ENCODE measurements at regions not wholly inside any gene's neighbourhood (a gene's known extent, or its start where the extent isn't known, plus 50 kb on each side); places are given as distances from the start of the nearest gene placed in this dataset.
"Not testable (repeated sequence)": the region's sequence is repeated elsewhere in the genome, so short reads cannot be mapped to it uniquely, and the experiment has no call there.

DNA sequence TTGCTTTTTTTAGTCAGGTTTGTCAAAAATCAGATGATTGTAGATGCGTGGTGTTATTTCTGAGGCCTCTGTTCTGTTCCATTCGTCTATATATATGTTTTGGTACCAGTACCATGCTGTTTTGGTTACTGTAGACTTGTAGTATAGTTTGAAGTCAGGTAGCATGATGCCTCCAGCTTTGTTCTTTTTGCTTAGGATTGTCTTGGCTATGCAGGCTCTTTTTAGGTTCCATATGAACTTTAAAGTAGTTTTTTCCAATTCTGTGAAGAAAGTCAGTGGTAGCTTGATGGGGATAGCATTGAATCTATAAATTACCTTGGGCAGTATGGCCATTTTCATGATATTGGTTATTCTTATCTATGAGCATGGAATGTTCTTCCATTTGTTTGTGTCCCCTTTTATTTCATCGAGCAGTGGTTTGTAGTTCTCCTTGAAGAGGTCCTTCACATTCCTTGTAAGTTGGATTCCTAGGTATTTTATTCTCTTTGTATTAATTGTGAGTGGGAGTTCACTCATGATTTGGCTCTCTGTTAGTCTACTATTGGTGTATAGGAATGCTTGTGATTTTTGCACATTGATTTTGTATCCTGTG, 70.1 kb upstream of the TOP3B start:
- DNase-seq: not testable (repeated sequence)

DNA sequence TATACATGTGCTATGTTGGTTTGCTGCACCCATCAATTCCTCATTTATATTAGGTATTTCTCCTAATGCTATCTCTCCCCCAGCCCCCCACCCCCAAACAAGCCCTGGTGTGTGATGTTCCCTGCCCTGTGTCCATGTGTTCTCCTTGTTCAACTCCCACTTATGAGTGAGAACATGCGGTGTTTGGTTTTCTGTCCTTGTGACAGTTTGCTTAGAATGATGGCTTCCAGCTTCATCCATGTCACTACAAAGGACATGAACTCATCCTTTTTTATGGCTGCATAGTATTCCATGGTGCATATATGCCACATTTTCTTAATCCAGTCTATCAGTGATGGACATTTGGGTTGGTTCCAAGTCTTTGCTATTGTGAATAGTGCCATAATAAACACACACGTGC, 68.4 kb upstream of the TOP3B start:
- DNase-seq: not testable (repeated sequence)

DNA sequence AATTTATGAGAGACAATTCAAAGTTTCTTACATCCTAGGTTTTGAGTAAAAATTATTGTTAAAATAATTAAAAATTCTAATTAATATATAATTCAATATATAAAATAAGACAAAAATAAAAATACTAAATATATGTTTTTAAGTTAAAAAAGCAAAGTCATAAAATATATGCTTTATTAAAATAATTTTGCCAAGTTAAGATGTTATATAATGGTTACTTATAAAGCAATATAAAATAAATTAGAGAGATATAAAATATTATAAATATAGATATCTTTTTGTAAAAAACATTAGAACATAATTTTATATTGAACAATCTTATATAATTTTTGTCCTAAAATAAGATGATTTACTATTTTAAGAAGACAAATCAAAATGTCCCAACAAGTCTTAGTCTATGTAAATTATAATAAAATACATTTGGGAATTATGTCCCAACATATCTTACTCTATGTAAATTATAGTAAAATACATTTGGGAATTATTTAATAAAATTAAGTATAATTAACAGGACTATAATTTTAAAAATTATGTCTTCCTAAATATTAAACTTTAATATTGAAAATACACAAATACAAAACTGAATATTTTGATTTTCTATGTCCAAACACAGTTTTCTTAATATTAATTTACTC, 67.7 kb upstream of the TOP3B start:
- DNase-seq: no peak

DNA sequence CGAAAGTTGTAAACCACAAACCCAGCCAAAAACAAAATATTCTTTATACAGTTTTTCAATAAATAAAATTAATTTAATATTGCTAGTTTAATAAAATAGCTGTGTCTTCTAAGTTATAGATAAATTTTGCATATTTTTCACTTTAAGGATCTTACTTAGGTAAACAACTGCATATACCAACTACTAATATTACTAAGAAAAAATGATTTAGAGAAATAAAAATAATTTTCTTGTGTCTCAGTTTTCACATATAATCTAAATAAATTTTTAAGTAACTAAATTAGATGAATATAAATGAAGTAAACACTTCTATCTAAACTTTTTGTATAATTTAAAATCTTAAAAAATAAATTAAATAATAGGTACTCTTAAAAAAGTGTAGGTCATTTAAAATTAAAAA, 67.1 kb upstream of the TOP3B start:
- no peak for DNase-seq

DNA sequence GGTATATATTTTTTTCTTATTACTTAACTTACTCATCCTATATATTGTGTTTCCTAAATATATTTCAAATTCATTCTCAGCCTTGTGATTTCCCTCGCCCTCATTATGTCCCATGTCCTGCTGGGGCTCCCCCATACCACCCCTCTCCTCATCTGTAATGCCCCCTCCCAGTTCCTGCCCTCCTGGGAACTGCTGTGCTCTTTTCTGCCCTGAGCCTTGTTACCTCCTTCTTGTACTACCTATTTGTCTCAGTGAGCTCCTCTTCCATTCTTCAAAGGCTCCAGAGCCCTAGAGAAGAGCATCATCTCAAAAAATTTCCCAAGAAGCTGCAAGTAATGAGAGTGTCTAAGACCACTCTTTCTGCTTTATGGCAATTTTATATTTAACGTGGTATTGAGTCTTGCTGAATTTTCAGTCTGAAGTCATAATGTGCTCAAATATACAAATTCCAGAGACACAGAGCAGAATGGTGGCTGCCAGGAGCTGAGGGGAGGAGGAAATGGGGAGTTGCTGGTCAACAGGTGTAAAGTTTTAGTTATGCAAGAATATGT, 66.5 kb upstream of the TOP3B start:
- no peak for DNase-seq

DNA sequence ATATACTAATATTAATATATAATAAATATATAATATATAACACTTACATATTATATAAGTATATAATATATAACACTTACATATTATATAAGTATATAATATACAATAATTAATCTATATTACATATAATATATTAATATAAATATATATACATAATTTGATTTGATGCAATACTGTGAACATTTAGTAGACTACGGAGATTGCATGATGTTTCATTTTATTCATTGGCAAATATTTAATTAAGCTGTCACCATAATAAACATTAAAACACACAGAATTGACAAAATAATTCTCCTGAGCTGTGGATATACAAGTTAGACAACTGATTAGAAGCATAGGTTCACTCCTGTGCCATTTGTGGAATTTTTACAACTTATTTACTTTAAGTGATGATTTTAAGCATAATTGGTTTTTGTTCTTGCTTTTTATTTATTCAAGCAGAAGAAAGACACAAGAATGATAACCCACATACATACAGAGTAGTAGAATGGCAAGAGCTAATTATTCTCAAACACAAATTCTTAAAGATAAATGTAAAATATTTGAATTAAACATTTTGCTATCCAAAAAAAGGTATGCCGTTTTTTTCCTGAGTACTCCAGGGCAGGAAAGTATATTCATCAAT, 65.8 kb upstream of the TOP3B start:
- DNase-seq: no peak

DNA sequence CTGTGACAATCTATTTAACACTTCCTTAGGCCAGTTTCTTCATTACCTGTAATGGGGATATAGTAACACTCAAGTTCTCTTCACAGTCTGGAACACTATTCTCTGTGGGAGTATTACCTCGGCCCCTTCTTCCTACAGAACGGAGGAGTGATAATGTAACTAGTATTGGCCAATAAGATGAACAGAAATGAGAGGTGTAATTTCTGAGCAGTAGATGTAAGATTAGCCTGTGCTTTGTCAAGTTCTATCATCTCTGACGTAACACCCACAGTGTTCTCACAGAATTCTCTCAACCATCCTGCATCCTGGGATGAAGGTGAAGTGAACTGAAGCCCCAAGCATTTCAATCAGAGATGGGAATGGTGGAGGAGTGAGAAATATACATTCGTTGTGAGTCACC, 65.2 kb upstream of the TOP3B start:
- DNase-seq: no peak

DNA sequence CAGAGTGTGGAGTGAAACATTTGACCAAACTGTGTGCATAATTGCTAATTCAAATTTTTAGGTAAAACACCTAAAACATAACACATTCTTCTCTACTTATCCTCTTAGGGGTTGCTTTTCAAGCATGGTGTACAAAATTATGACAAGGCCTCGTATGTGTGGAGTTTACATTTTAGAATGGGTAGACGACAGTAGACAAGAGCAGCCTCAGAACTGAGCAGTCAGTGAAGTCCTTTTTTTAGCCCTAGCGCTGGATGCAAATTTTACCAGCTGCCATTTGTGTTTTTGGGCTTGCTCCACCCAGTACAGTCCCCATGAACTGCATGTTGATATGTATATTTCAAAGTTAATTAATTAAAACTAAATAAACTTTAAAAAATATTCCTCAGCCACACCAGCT, 64.7 kb upstream of the TOP3B start:
- DNase-seq: no peak

DNA sequence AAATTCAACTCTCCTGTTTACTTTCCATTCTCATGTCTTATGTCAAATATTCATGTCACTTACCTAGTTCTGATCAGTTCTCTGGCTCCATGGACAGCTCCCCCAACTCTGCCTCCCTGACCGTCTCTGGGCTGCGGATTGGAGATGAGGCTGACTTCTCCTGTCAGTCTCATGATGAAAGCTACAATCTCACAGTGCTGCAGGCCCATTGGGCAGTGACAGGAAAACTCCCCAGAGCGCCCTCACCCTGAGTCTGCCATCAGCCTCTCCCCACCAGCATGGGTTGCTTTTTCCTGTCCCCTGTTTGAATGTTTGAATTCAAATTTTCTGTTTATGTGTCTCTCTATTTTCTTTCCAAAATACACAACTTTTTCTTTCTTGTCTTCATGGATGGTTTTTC, 63.8 kb upstream of the TOP3B start:
- no peak for DNase-seq

DNA sequence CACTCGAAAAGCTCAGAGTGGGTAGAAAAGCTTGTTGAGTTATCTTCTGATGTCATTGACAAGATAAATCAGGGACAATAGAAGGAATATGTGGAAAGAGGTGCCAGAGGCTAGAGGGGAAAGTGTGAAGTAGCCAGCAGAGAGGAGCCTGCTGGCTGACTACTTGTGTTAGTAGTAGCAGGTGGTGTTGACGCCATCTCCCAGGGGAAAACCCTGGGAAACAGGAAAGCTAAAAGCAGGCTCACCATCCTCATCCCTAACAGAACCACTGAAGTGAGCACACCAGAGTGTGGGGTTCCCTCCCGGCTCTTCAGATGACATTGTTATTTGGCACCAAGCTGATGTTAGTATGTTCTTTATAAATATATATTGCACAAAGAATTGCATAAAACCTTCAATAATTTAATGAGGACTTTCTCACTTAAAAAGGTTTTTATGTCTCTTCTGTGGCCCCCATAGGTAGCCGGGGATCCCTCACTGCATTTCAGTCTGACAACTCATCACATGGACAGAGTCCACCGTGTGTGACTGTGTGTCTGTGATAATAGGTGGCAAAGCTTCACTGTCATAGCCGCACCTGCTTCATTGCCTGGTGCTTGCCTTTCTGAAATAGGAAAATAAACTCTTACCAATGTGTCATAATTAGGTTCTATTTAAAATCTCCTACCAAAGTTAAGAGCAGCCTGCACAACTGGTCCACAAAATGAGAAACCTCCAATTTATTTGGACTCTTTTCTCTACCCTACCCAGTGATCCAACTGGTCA, 63.2 kb upstream of the TOP3B start:
- no peak for DNase-seq

DNA sequence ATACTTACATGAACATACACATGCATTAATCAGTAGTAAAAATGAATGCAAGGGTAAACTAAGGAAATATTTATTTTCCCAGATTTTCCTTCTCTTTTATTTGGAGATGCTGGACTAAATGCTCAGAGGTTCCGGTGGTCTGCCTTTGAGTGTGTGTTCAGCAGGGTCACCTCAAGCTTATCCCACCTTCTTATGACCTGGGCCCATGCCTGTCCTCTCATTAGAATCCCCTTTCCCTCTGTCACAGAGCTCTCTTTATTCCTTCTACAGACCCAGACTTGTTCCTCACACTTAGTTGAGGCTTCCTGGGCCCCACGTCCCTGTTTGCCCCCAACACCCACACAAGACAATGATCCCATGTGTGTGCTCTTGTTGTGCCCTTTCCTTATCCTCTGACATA, 61.6 kb upstream of the TOP3B start:
- no peak for DNase-seq

DNA sequence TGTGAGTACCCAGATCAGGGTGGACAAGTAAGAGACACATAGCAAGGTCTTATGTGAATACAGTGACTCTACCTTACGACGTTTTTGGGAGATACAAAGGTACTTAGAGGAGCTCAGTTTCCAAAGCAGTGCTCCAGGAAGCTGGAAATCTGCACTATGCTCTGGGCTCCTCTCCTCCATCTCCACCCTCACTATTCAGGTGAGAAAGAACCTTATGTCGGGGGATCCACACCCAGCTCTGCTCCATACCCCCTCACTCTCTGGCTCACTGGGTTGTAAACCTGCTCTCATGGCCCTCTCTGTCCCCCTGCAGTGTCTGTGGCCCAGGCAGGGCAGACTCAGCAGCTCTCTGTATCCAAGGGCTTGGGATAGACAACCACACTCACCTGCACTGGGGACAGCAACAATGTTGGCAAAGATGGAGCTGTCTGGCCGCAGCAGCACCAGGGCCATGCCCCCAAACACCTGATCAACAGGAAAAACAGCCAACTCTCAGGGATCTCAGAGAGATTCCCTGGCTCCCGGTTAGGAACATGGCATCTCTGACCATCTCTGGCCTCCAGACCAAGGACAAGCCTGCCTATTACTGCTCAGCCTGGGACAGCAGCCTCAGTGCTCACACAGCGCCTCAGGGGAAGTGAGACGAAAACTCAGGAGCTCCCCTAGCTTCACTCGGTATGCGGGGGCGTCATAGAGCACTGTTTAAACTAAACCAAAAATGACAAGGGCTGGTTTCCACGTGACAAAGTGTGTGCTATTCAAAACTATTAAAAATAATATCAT, 60.9 kb upstream of the TOP3B start:
- no peak for DNase-seq

DNA sequence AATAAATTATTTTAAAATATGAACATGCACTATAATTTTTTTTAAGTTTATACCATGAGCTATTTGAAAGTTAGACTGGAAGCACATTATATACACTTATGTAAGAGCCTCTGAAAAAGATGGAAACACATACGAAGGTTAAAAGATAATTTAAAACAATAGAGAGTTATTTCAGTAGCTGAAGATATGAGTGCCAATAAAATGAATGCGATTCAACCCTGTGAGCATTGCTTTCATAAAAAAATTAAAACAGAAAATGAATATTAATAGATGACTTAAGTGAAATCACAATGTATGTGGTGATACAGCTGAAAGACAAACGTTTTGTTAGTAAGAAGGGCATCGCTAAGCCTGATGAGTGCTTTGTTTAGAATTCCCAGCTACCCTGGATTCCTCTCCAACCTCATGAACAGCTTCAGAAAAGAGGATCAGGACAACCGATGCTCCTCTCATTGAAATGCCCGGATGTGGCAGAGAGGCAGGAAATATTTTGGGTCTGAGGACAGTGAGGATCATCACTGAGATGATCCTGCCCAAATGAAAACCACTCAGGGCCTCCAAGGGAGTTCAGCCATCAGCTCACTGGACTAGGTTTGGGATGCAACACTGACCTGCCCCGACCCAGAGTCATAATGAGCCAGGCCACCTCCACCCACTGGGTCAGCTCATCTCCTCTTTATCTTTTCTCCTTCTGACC, 60.2 kb upstream of the TOP3B start:
- no peak for DNase-seq

DNA sequence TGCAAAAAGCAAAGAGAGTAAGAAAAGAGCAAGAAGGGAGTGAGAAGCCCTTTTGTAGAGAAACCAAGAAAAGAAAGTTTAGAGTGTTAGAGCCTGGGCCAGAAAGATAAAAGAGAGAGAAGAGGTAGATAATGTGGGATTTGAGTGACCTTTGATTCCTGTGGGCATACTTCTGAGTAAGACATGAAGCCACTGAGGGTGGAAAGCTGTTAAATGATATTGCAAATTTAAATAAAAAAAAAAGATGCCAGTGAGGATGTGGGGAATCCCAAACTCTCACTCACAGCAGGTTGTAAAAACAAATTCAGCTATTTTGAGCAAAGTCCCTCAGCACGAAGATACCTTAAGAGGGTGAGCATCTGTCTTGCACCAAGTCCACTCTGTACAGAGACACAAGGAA, 59.4 kb upstream of the TOP3B start:
- DNase-seq: no peak

DNA sequence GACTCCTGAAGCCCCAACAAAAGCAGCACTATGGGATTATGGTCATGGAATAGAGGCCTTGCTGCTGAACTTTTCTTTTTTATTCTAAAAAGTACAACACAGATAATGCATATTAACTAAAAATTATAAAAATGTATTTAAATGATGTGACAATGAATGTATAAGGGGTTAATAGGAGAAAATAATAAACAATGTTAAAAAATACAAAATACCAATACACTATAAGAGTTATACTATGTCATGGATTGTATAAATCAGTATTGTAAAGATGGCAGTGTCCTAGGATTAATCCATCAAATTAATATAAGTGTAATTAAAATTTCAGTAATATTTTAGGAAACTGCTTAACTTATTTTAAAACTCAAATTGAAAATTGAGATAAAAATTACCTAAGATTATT, 58.3 kb upstream of the TOP3B start:
- no peak for DNase-seq

DNA sequence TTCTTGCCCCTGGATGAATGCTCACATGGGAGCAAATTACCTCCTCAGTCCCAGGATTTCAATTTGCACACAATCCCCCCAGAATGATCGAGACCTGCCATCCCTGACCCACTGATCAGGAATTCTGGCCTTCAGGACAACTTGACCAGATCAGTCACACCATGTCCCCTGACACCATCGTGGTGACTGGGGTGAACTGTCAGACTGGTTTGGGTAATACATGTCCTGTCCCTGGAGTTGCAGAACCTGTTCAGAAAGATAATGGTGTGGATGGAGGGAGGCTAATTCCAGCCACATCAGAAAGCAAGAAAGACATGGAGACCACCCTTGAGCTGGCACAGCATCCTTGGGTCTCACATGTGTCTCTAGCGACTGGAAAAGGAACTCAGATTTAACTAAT, 57.9 kb upstream of the TOP3B start:
- no peak for DNase-seq

DNA sequence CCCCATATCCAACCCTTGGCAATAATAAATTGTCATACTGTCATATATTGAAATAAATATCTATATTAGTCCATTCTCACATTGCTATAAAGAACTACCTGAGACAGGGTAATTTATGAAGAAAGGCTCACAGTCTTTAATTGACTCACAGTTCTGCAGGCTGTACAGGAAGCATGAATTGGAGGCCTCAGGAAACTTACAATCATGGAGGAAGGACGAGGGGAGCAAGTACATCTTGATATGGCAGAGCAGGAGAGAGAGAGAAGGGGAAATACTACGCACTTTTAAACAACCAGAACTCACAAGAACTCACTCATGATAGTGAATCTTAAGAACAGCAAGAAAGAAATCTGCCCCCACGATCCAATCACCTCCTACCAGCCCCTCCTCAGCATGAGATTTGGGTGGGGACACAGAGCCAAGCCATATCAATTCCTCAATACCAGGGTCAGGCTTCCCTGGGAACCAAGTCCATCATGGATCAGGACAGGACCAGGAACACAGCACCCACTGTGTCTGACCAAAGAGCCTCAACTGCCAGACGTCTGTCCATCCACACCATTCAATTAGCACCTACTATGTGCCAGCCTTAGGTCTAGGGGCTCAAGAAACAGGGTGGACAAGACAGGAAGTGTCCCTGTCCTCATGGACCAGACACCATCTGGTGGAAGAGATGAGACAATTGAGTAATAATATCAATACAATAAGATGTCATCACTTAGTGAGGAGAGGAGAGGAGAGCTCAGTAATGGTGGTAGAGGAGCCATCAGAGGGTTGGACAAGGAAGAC, 56.9 kb upstream of the TOP3B start:
- DNase-seq: no peak

DNA sequence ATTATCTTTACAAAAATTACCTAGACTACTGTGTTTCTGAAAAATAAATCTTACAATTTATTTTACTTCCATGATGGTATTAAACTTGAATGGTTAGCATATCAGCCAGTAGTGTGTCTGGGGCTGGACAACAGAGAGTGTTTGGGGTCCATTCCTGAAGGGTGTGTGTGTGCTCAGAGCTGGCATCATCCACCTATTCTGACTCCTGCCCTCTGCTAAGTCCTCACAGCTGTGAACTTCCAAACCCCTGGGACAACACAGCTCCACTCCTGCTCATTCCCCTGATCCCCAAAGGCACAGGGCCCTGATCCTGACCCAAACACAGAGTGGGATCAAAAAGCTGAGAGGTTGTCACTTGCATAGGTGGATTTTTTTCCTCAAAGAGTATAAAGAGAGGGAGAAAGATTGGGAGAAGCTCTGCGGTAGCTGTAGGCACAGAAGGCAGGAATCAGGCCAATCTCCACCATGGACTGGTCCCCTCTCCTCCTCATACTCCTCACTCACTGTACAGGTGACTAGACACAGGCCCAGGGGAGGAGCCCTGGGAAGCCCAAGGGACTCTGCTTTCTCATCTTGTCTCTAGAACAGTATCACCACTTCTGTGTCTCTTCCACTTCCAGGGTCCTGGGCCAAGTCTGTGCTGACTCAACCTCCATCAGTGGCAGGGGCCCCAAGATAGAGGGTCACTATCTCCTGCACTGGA, 55.7 kb upstream of the TOP3B start:
- no peak for DNase-seq

DNA sequence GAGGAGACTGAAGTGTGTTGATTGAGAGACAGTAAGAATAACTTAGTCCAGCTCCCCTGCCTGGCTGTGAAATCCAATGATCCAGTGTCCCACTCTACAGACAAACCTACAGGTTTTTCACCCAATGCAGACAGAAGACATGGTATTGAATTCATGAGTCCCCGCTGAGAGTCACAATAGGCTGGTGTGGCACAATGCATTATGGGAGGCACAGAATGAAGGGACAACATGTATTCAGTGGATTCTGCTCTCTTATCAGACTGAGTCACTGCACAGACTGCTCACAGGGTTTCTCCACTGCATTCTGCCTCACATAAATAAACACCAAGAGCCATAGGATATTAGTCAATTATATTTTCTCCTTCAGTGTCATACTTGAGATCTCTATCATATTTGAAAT, 55.2 kb upstream of the TOP3B start:
- no peak for DNase-seq

DNA sequence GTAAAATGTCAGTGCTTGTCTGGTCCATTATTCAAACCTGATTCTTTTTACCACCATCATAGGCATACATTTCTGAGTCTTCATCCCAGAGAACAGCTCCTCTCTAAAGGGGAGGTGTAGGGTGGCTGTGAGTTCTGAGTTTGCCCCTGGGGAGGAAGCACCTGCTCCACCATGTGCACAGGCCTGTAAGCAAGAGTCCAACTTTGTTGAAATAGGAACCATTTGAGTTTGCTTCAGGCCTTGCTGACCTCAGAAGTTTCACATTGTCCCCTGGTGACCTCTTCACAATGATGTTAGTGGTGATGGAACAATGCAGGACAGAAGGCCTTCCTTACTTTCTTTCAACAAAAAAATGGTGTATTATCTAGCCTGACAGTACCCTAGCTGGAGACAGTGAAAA, 54.6 kb upstream of the TOP3B start:
- no peak for DNase-seq

DNA sequence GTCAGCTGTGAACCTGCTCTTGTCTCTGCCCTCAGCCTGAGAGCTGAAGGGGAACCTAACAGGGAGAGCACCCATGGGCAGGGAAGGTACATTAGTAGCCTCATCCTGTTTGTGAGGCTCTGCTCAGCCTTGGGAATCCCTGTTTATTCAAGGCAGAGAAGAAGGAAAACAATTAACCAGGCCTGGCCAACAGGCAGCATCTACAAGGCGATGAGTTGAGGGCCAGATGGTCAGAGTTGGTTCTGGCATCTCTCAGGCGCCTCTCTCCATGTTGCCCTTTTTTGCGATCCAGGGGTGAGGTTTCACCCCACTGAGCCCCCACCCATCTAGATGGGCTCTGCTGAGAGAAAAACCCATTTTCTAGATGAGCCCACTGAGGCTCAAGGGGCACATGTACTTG, 54.0 kb upstream of the TOP3B start:
- DNase-seq: no peak
